ENCODE measurements at regions not wholly inside any gene's neighbourhood (a gene's known extent, or its start where the extent isn't known, plus 50 kb on each side); places are given as distances from the start of the nearest gene placed in this dataset.

GRCh38 chr12:72734581-72734980 lies 462.4 kb downstream of the TRHDE start:
- no peak overlapping the region for H3K4me3 Mint-ChIP-seq
- no peaks in the 10 kb centered on the region for H3K9me3 Mint-ChIP-seq
- DNase-seq (ENCODE audit: low spot score), result no peak
- H3K4me1 ChIP-seq (ENCODE audit: insufficient read depth), result no peaks in the 10 kb centered on the region
- no peak overlapping the region for H3K4me3 ChIP-seq
- no peaks in the 10 kb centered on the region for H3F3A ChIP-seq (replicated peaks; ENCODE audit: low read depth)
- no peaks in the 10 kb centered on the region for H3K4me1 Mint-ChIP-seq
- no peak overlapping the region for H3K4me2 ChIP-seq
- no peaks in the 10 kb centered on the region for H3K27me3 Mint-ChIP-seq (ENCODE audit: insufficient read depth, low read depth, poor library complexity)
- no peaks in the 10 kb centered on the region for H3K79me2 ChIP-seq (replicated peaks; ENCODE audit: insufficient read depth)
- no peak overlapping the region for H3K27ac ChIP-seq (ENCODE audit: low read depth)
- no peak overlapping the region for H2AFZ ChIP-seq
- H4K20me1 ChIP-seq (replicated peaks; ENCODE audit: insufficient read depth), result no peaks in the 10 kb centered on the region
- H3K27me3 ChIP-seq (ENCODE audit: insufficient read depth), result no peaks in the 10 kb centered on the region
- no peak for TF ChIP-seq REST (IDR thresholded peaks at IDR 0.05; ENCODE audit: unreplicated experiment)
- no peak for TF ChIP-seq ZNF331 (CRISPR knock-in tag; IDR thresholded peaks at IDR 0.05; ENCODE audit: low read depth)
- TF ChIP-seq JUNB (IDR thresholded peaks at IDR 0.05; ENCODE audit: unreplicated experiment), result no peak
- TF ChIP-seq CREB1 (CRISPR knock-in tag; IDR thresholded peaks at IDR 0.05; ENCODE audit: low read depth), result no peak
- TF ChIP-seq NANOG (IDR thresholded peaks at IDR 0.05; ENCODE audit: borderline replicate concordance), result no peak
- TF ChIP-seq ZNF114 (CRISPR knock-in tag; IDR thresholded peaks at IDR 0.05), result no peak
- no peak for TF ChIP-seq POLR2AphosphoS5 (IDR thresholded peaks at IDR 0.05; ENCODE audit: low read depth)
- TF ChIP-seq CTCF (conservative IDR thresholded peaks at IDR 0.05; ENCODE audit: low read depth in 2 of 2), result no peak
- no peak for TF ChIP-seq ZNF462 (CRISPR knock-in tag; IDR thresholded peaks at IDR 0.05)
- no peak for TF ChIP-seq EZH2phosphoT487 (IDR thresholded peaks at IDR 0.05; ENCODE audit: unreplicated experiment)
- TF ChIP-seq EZH2 (IDR thresholded peaks at IDR 0.05; ENCODE audit: low read depth, unreplicated experiment), result no peak
- TF ChIP-seq ETS1 (IDR thresholded peaks at IDR 0.05), result no peak
- no peak for TF ChIP-seq STAT1 (IDR thresholded peaks at IDR 0.05; ENCODE audit: unreplicated experiment)
- no peak overlapping the region for H3K27ac Mint-ChIP-seq
- H3K36me3 Mint-ChIP-seq (ENCODE audit: low read depth), result no peaks in the 10 kb centered on the region
- H3K9me2 ChIP-seq (ENCODE audit: insufficient read depth), result no peaks in the 10 kb centered on the region; the same call in 1 of the 2 replicates
- H3K36me3 ChIP-seq (ENCODE audit: insufficient read depth), result no peaks in the 10 kb centered on the region
- no peak for ATAC-seq

Data from GM23338 (cell line).